ENCODE measurements at regions not wholly inside any gene's neighbourhood (a gene's known extent, or its start where the extent isn't known, plus 50 kb on each side); places are given as distances from the start of the nearest gene placed in this dataset.

- DNase-seq = no peak
These were observed 72.4 kb upstream of the HAAO start for GRCh38 chr2:42864641-42865280.

DNA sequence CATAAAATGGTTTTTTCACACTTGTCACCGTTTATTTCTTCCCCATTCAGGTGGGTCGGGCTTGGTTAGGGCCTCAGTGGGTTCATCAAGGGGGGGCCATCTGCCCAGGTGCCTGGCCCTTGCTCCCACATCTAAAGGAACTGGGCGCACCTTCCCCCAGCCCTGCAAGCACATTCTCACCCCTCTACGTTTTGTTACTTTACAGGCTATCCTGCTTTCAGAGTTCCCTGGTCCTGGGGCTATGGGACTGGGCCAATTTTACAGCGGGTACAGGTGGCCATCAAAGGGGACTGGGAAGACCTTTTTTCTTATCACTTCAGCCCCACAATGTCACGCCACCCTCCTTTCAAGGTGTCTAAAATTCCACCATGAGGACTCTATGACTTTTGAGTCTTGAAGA is 71.8 kb upstream of the HAAO start:
- no peak for DNase-seq

GRCh38 chr2:42863751-42864150 is 71.4 kb upstream of the HAAO start:
- DNase-seq = no peak

GRCh38 chr2:42863320-42863719 is 70.9 kb upstream of the HAAO start:
- DNase-seq = no peak

- DNase-seq = no peak
These were observed 70.3 kb upstream of the HAAO start for GRCh38 chr2:42862669-42863185.

DNA sequence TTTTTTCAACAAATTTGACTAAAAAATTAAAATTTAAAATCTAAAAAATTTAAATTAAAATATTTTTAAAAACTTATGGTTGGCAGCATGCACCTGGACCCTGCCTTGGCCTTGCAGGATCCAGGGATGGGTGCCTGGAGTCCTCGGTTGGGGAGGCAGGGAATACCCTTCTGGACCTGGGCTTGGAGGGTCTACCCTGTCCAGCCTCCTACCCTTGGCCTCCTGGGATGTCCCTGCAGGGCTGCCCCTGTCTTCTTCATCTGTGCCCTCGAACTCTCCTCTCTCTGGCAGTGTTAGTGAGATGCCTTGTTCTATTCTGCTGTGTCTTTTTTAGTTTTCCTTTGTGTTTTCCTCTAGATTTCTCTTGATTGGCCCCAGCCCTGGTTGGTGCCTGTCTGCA is 68.9 kb upstream of the HAAO start:
- DNase-seq = no peak

GRCh38 chr2:42860319-42861094 is 68.1 kb upstream of the HAAO start:
- no peak for DNase-seq

GRCh38 chr2:42859791-42860190 is 67.4 kb upstream of the HAAO start:
- DNase-seq = no peak

GRCh38 chr2:42859006-42859552 is 66.7 kb upstream of the HAAO start:
- peak; percentile 83 for DNase-seq

GRCh38 chr2:42858140-42859005 is 66.0 kb upstream of the HAAO start:
- DNase-seq = no peak

- no peak for DNase-seq
These were observed 64.7 kb upstream of the HAAO start for GRCh38 chr2:42856891-42857632.

- no peak for DNase-seq
These were observed 63.9 kb upstream of the HAAO start for GRCh38 chr2:42856106-42856860.

GRCh38 chr2:42855221-42855970 is 63.0 kb upstream of the HAAO start:
- DNase-seq = no peak

DNA sequence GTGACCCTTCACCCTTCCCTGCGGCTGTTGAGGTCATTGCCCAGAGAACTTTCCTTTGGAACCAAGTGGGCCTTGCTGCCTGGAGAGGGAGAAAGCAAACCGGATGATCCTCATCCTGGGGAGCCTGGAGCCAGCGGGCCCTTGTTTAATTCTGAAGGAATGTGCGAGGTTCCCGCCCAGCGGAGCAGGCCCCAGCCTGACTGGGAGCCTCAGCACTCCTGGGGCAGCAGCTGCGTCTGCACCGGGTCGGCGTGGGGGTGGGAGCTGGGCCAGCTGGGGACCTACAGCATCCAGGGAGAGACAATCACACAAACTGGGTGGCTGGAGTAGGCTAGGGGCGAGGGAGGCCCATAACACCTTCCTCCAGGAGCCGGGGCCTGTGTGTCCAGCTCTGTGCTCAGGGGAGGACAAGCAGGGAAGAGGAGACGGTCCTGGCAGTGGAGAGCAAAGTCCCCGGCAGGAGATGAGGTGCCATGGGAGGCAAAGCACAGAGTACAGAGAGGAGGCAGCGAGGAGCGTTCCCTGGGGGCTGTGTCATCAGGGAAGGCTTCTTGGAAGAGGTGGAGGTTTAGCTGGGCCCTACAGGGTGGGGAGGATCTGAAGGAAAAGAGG is 61.9 kb upstream of the HAAO start:
- no peak for DNase-seq

- DNase-seq = no peak
These were observed 61.3 kb upstream of the HAAO start for GRCh38 chr2:42853549-42854206.

DNA sequence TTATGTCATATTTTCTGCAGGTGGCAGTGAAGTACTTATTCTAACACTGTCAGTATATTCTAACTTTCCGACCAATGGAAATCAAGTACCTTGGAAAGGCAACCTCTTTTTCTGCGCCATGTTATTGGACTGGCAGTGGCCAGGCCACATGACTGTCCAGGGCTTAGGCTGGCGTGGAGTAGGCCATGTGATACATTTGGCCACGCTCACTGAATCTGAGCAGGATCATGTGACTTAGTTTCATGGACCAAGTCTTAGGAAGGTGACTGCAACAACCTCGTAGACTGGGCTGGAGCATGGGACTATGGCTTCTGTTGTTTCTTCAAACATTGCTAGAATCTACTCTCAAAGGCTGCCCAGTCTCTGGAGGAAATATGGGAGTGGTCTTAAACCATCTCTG is 60.4 kb upstream of the HAAO start:
- no peak for DNase-seq

DNA sequence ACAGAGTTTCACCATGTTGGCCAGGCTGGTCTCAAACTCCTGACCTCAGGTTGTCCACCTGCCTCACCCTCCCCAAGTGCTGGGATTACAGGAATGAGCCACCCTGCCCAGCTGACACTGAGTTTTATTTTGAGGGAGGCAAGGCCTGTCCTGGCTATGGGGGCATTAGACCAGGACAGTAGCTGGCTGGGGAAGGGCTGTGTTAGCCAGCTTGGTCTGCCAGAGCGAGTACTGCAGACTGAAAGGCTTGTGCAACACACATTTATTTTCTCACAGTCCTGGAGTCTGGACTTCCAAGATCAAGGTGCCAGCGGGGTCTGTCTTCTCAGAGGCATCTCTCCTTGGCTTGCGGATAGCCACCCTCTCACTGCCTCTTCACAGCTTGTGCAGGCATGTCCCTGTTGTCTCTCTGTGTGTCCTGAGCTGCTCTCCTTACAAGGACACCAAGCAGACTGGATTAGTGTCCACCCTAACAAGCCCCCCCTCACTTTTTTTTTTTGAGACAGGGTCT is 59.4 kb upstream of the HAAO start:
- DNase-seq = no peak

GRCh38 chr2:42851186-42851585 is 58.8 kb upstream of the HAAO start:
- DNase-seq = no peak

DNA sequence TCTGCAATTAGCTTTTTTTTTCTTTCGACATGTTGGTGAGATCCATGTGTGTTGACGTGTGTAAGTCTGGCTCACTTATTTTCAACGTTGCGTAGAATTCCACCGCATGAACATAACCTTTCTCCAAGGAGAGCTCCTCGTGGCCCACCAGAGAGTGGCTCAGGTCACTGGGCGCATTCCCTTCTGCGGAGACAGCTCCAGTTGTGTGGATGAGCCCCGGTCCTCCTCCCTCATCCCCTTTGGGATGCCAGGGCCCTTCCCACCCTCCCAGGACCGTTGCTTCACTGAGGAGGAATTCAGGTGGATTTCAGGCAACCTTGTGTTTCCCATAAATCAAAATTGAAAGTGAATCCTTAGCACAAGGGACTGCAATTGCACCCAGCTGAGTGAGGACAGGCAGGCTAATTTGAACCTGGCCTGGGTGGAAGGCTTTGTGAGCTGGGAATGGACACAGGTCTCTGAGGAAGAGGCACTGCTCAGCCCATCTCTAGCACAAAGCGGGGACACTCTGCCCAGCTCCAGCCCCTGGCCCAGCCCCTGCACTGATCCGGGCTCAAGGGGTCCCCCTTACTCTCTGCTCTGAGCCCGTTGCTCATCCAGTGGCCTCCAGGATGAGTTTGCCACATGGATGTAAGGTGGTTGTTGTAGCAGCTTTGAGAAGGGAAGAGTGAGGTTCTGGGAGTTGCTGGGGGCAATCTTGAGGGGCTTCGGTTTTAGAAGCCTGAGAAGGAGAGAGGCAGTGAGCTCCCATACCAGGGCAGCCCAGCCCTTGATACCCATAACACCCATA is 57.8 kb upstream of the HAAO start:
- no peak for DNase-seq
